Psoas muscle (tissue), 7 donors: ENCODE measurements at regions not wholly inside any gene's neighbourhood (a gene's known extent, or its start where the extent isn't known, plus 50 kb on each side); places are given as distances from the start of the nearest gene placed in this dataset.

Experiments
- ATAC-seq, 4 donors: fragments of 200-7000 bp; cut with Tn5 transposase; one replicate each; pipeline ENCODE4 v1.9.1; 2020; ENCODE audit warnings: moderate library complexity in 3 of 4, mild to moderate bottlenecking in 2 of 4
- DNase-seq, 2 donors: peaks; one replicate each; pipeline ENCODE4 v3.0.0-alpha.2; 2020
- H3K27ac ChIP-seq: fragments of 200-600 bp; one replicate; pipeline ENCODE4 v1.8.0; 2022
- H3K27me3 ChIP-seq, 3 donors: fragments of 200-600 bp in 1 of 3; one replicate each; pipeline versions ENCODE4 v1.6.1 to v1.8.0; 2013 to 2022; ENCODE audit warnings: low read length in 2 of 3, mild to moderate bottlenecking in 2 of 3, moderate library complexity in 1 of 3; ENCODE audit not compliant: insufficient read depth in 3 of 3
- H3K36me3 ChIP-seq, 2 donors: fragments of 200-600 bp in 1 of 2; one replicate each; pipeline versions ENCODE4 v1.6.1 to v1.8.0; 2013 to 2022; ENCODE audit warnings: low read depth in 1 of 2, mild to moderate bottlenecking in 1 of 2, moderate library complexity in 1 of 2; ENCODE audit not compliant: insufficient read depth in 1 of 2
- H3K4me1 ChIP-seq: fragments of 200-600 bp; one replicate; pipeline ENCODE4 v1.8.0; 2022
- H3K4me3 ChIP-seq: fragments of 200-600 bp; one replicate; pipeline ENCODE4 v1.8.0; 2022; ENCODE audit warnings: mild to moderate bottlenecking
- H3K9me3 ChIP-seq: fragments of 200-600 bp; one replicate; pipeline ENCODE4 v1.8.0; 2022
- WGBS, 3 donors: extraction: QIAGEN DNeasy Blood & Tissue Kit; methylation state at CpG; one replicate each; pipeline versions ENCODE4 v1.1.6 to v1.1.7; 2013; 5-methylcytosine and 5-hydroxymethylcytosine counted together
- intact Hi-C, 2 donors: fragments of 100-400 bp; cut with DNase I; formaldehyde crosslinking; loops; one replicate each; pipeline versions ENCODE4 v1.11.0 to v1.14.2; 2022
- TF ChIP-seq, protein P1 (sequence below): fragments of 200-600 bp; IDR thresholded peaks from one replicate; pipeline ENCODE4 v1.8.0; 2022; ENCODE audit warnings: antibody characterized with exemption
- donor health status: healthy with polysubstance abuse.
- donor health status: DM: no; HTN: no; CAD: no; lungs with moderate emphysema.
- donor health status: Bipolar disorder and iron deficiency.
- donor health status: healthy.
- donor health status: DM: yes; HTN: yes; CAD: no.
- donor health status: DM: no; HTN: no; CAD: no.
- donor health status: DM: yes; HTN: yes; CAD: no.

DNA sequence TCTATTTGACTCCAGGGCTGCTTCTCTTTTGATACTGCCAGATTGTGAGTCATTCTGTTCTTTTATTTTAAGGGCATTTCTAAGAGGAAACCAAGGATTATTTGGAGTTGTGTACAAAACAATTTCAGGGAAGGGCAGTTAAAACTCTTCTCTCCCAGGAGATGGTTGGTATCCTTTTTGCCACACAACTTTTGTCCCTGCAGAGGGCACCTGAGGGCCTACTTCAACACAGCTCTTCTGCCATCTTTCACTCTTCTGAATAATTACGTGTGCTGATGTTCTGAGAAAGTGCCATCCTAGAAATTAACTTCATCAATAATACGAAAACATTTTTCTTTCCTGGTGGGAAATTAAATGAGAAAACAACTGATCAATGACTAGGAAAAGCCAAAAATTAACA lies 75.7 kb upstream of the GADL1 start:
- intact Hi-C loops = loop anchor here in 1 of 2 donors (5.0 kb wide), 1 partner anchor 157 kb away; no protein-coding TSS in a partner anchor
- ATAC-seq = no peak

GRCh38 chr3:30972449-30972848 lies 78.0 kb upstream of the GADL1 start:
- WGBS, 3 donors = 76 to 88% (median 77%) methylated on average over 1 of the region's 1 CpG
- Histone ChIP-seq H3K36me3 (no peaks in the 10 kb centered on the region), H3K27me3 (no peaks in the 10 kb centered on the region), H3K27ac (no peak overlapping the region), H3K9me3 (no peaks in the 10 kb centered on the region), H3K4me3 (no peak overlapping the region), H3K4me1 (no peaks in the 10 kb centered on the region)
- no peak for ATAC-seq
- TF ChIP-seq, protein P1, sequence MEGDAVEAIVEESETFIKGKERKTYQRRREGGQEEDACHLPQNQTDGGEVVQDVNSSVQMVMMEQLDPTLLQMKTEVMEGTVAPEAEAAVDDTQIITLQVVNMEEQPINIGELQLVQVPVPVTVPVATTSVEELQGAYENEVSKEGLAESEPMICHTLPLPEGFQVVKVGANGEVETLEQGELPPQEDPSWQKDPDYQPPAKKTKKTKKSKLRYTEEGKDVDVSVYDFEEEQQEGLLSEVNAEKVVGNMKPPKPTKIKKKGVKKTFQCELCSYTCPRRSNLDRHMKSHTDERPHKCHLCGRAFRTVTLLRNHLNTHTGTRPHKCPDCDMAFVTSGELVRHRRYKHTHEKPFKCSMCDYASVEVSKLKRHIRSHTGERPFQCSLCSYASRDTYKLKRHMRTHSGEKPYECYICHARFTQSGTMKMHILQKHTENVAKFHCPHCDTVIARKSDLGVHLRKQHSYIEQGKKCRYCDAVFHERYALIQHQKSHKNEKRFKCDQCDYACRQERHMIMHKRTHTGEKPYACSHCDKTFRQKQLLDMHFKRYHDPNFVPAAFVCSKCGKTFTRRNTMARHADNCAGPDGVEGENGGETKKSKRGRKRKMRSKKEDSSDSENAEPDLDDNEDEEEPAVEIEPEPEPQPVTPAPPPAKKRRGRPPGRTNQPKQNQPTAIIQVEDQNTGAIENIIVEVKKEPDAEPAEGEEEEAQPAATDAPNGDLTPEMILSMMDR = no peak
- DNase-seq = no peak
- intact Hi-C loops = loop anchor here in 1 of 2 donors (5.0 kb wide), 1 partner anchor 155 kb away; no protein-coding TSS in a partner anchor

More for the DNA sequence above, 75.7 kb upstream of the GADL1 start:
- Histone ChIP-seq H3K27ac (no peak overlapping the region), H3K36me3 (no peaks in the 10 kb centered on the region), H3K27me3 (no peaks in the 10 kb centered on the region), H3K4me3 (no peak overlapping the region), H3K4me1 (no peaks in the 10 kb centered on the region), H3K9me3 (no peaks in the 10 kb centered on the region)
- WGBS, 3 donors = 61 to 90% (median 79%) methylated on average over 2 of the region's 2 CpGs
- DNase-seq = no peak
- TF ChIP-seq, protein P1 = peak; percentile 38

GRCh38 chr3:30974071-30974470 lies 79.6 kb upstream of the GADL1 start:
- ATAC-seq (no peak), DNase-seq (no peak)
- H3K4me1 ChIP-seq = no peaks in the 10 kb centered on the region
- no peaks in the 10 kb centered on the region for H3K36me3 ChIP-seq
- H3K27ac ChIP-seq = no peak overlapping the region
- no peak overlapping the region for H3K4me3 ChIP-seq
- TF ChIP-seq, protein P1 = no peak
- WGBS, 3 donors = 78 to 85% (median 81%) methylated on average over 2 of the region's 2 CpGs
- H3K9me3 ChIP-seq = no peaks in the 10 kb centered on the region
- intact Hi-C loops = loop anchor here in 1 of 2 donors (5.0 kb wide), 1 partner anchor 153 kb away; no protein-coding TSS in a partner anchor
- no peaks in the 10 kb centered on the region for H3K27me3 ChIP-seq

- 96 to 97% (median 96%) methylated on average over 1 of the region's 1 CpG for WGBS, 3 donors
- Histone ChIP-seq H3K4me1 (no peaks in the 10 kb centered on the region), H3K36me3 (no peaks in the 10 kb centered on the region), H3K4me3 (no peak overlapping the region), H3K9me3 (no peaks in the 10 kb centered on the region), H3K27me3 (no peaks in the 10 kb centered on the region), H3K27ac (no peak overlapping the region)
- intact Hi-C loops = no loop called here
- TF ChIP-seq, protein P1 = no peak
- DNase-seq (no peak), ATAC-seq (no peak)
Observed at GRCh38 chr3:30977592-30977991, 83.1 kb upstream of the GADL1 start.

DNA sequence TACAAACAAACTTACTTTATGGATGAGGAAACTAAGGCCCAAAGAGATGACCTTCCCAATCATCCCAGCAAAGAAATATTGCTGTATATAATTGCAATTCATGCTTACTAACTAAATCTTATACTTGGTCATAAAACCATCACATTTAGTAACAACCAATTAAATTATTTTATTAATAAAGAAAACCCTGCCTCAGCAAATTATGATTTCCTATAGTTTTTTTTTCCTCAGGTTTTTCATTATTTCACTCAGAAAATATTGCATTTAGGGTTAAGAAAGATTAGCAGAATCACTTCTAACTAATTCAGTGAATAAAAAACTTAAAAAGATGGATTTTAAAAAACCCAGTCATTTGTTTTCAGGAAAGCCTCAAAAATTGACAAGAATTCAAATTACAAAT lies 86.5 kb upstream of the GADL1 start:
- H3K9me3 ChIP-seq = no peaks in the 10 kb centered on the region
- H3K4me1 ChIP-seq = no peaks in the 10 kb centered on the region
- intact Hi-C loops = no loop called here
- no peak for ATAC-seq
- no peak for DNase-seq
- no peak overlapping the region for H3K4me3 ChIP-seq
- no peaks in the 10 kb centered on the region for H3K36me3 ChIP-seq
- TF ChIP-seq, protein P1 = no peak
- no peaks in the 10 kb centered on the region for H3K27me3 ChIP-seq
- no peak overlapping the region for H3K27ac ChIP-seq
